HepG2 (cell line): ENCODE measurements at regions not wholly inside any gene's neighbourhood (a gene's known extent, or its start where the extent isn't known, plus 50 kb on each side); places are given as distances from the start of the nearest gene placed in this dataset.

Experiments used
- ATAC-seq: fragments of 200-7000 bp; cut with Tn5 transposase; 3 replicates; pipeline ENCODE4 v1.9.1; 2020; ENCODE audit warnings: mild to moderate bottlenecking, moderate library complexity
- BruUV-seq: library from RNA; stranded (reverse); fragments of 400-500 nt; replicated peaks from 2 replicates; lab custom pipeline; 2021; lab: Mats Ljungman, UMichigan
- CTCF ChIA-PET: fragments of 300-600 bp; formaldehyde crosslinking; extraction: SDS; loops from one replicate; lab custom pipeline; 2021; ENCODE audit warnings: low total read pairs, inconsistent platforms, low intra/inter-chr PET ratio; lab: Yijun Ruan, JAX
- POLR2A ChIA-PET: fragments of 350-600 bp; sonication (Branson Sonifier 250); formaldehyde crosslinking; loops from one replicate; lab custom pipeline; 2020; ENCODE audit warnings: antibody characterized with exemption, inconsistent platforms; lab: Yijun Ruan, JAX
- DNase-seq: peaks from one replicate; pipeline ENCODE4 v3.0.0-alpha.2; 2015; ENCODE audit warnings: low spot score
- FAIRE-seq: peaks from 3 replicates; lab custom pipeline; 2011; peaks lifted over from hg19 to GRCh38; lab: Jason Lieb, UNC
- H2AFZ ChIP-seq: one replicate; pipeline ENCODE4 v1.6.1; 2011; ENCODE audit warnings: low read length, inconsistent platforms
- H3K27ac ChIP-seq: fragments of 300-600 bp; 3 replicates; pipeline ENCODE4 v1.8.0; 2011; ENCODE audit warnings: mixed run types, mild to moderate bottlenecking, mixed read lengths, low read length, inconsistent platforms; ENCODE audit not compliant: insufficient read depth; ENCODE audit errors: extremely low read length
- H3K27me3 ChIP-seq, 2 experiments: fragments of 200-600 bp in 1 of 2; 2 replicates in 1 of 2; 3 replicates in 1 of 2; pipeline versions ENCODE4 v1.6.0 to v1.8.0; 2011; ENCODE audit warnings: low read length in 2 of 2, mild to moderate bottlenecking in 2 of 2, moderate library complexity in 2 of 2, inconsistent platforms in 1 of 2; ENCODE audit not compliant: insufficient read depth in 2 of 2, control insufficient read depth in 1 of 2
- H3K36me3 ChIP-seq, 2 experiments: fragments of 200-600 bp in 1 of 2; replicated peaks in 1 of 2; 2 replicates in 1 of 2; 3 replicates in 1 of 2; pipeline versions ENCODE4 v1.5.1 to v1.8.0; 2011; ENCODE audit warnings: low read length in 2 of 2, inconsistent platforms in 1 of 2; ENCODE audit not compliant: insufficient read depth in 2 of 2, control insufficient read depth in 1 of 2
- H3K4me1 ChIP-seq: 2 replicates; pipeline ENCODE4 v1.5.1; 2012; ENCODE audit warnings: low read length, inconsistent platforms; ENCODE audit not compliant: insufficient read depth
- H3K4me2 ChIP-seq: 2 replicates; pipeline ENCODE4 v1.6.0; 2011; ENCODE audit warnings: low read depth, low read length, inconsistent platforms
- H3K4me3 ChIP-seq, 3 experiments: fragments of 200-600 bp in 1 of 3; sonication (generic), shearing (Covaris generic) in 1 of 3; replicated peaks in 1 of 3; 2 replicates each; pipeline ENCODE4 v1.5.1; 2011 to 2016; ENCODE audit warnings: low read length in 3 of 3, inconsistent platforms in 2 of 3, low read depth in 2 of 3, mild to moderate bottlenecking in 2 of 3, control low read depth in 1 of 3, mixed read lengths in 1 of 3; ENCODE audit not compliant: insufficient read depth in 1 of 3
- H3K79me2 ChIP-seq: one replicate; pipeline ENCODE4 v1.6.1; 2011; ENCODE audit warnings: low read length, inconsistent platforms; ENCODE audit not compliant: insufficient read depth
- H3K9ac ChIP-seq: 2 replicates; pipeline ENCODE4 v1.6.0; 2011; ENCODE audit warnings: mild to moderate bottlenecking, low read depth, low read length, inconsistent platforms; ENCODE audit not compliant: insufficient read depth
- H3K9me3 ChIP-seq: 2 replicates; pipeline ENCODE4 v1.5.1; 2012; ENCODE audit warnings: mild to moderate bottlenecking, low read length
- H4K20me1 ChIP-seq: 2 replicates; pipeline ENCODE4 v1.6.0; 2011; ENCODE audit warnings: inconsistent platforms, mild to moderate bottlenecking, low read length, moderate library complexity; ENCODE audit not compliant: insufficient read depth
- FUBP1 ChIP-seq: sonication (generic); formaldehyde crosslinking; IDR thresholded peaks from 2 replicates; pipeline ENCODE4 v1.5.1; 2020; ENCODE audit warnings: missing genetic modification reagents, mild to moderate bottlenecking, borderline replicate concordance
- HCFC1 ChIP-seq: fragments of 150-350 bp; IDR thresholded peaks from 2 replicates; pipeline ENCODE4 v1.6.1; 2014; ENCODE audit warnings: low read depth, low read length
- HNF1B ChIP-seq: sonication (generic); formaldehyde crosslinking; IDR thresholded peaks from 2 replicates; pipeline ENCODE4 v1.5.1; 2020; ENCODE audit warnings: mild to moderate bottlenecking, moderate library complexity, missing genetic modification reagents
- JUN ChIP-seq: sonication (generic); formaldehyde crosslinking; IDR thresholded peaks from 2 replicates; pipeline ENCODE4 v1.4.0; 2020; ENCODE audit warnings: mild to moderate bottlenecking, missing genetic modification reagents
- KAT8 ChIP-seq: IDR thresholded peaks from 2 replicates; pipeline ENCODE4 v1.6.1; 2016; ENCODE audit warnings: missing genetic modification reagents, missing compliant biosample characterization
- KLF13 ChIP-seq: sonication (generic); formaldehyde crosslinking; IDR thresholded peaks from 2 replicates; pipeline ENCODE4 v1.4.0; 2020; ENCODE audit warnings: mild to moderate bottlenecking, missing genetic modification reagents
- POLR2AphosphoS5 ChIP-seq: IDR thresholded peaks from 2 replicates; pipeline ENCODE4 v1.6.1; 2012; ENCODE audit warnings: low read depth, low read length
- SP4 ChIP-seq: sonication (generic); formaldehyde crosslinking; IDR thresholded peaks from 2 replicates; pipeline ENCODE4 v1.8.1; 2023; ENCODE audit warnings: mild to moderate bottlenecking, missing genetic modification reagents
- TBP ChIP-seq: sonication (generic); formaldehyde crosslinking; IDR thresholded peaks from 2 replicates; pipeline ENCODE4 v1.5.0; 2020; ENCODE audit warnings: missing genetic modification reagents
- THAP7 ChIP-seq: sonication (generic); formaldehyde crosslinking; IDR thresholded peaks from 2 replicates; pipeline ENCODE4 v1.8.1; 2023; ENCODE audit warnings: mild to moderate bottlenecking, missing genetic modification reagents
- ZMYM2 ChIP-seq: sonication (generic); formaldehyde crosslinking; IDR thresholded peaks from 2 replicates; pipeline ENCODE4 v1.8.0; 2022; ENCODE audit warnings: mild to moderate bottlenecking, missing genetic modification reagents
- ZNF225 ChIP-seq: sonication (generic); formaldehyde crosslinking; IDR thresholded peaks from 2 replicates; pipeline ENCODE4 v1.4.0; 2020; ENCODE audit warnings: mild to moderate bottlenecking, missing genetic modification reagents
- ZNF629 ChIP-seq: sonication (generic); formaldehyde crosslinking; conservative IDR thresholded peaks from 2 replicates; pipeline ENCODE4 v1.5.0; 2020; ENCODE audit warnings: missing genetic modification reagents
- ZNF878 ChIP-seq: sonication (generic); formaldehyde crosslinking; IDR thresholded peaks from 2 replicates; pipeline ENCODE4 v1.8.1; 2023; ENCODE audit warnings: mild to moderate bottlenecking, missing genetic modification reagents, moderate library complexity
- WGBS: methylation state at CpG from one replicate; pipeline ENCODE4 v1.1.6; 2017; ENCODE audit warnings: low lambda C conversion rate; 5-methylcytosine and 5-hydroxymethylcytosine counted together
- in situ Hi-C: cut with HindIII; loops from 2 replicates; pipeline ENCODE4 v1.10.0; 2017; ENCODE audit warnings: low pct_unique_long_range_greater_than_20kb; ENCODE audit not compliant: extremely low pct_ligation_motif_present
- intact Hi-C: fragments of 100-400 bp; cut with micrococcal nuclease; formaldehyde crosslinking; loops from one replicate; pipeline ENCODE4 v1.10.0; 2022; ENCODE audit not compliant: unreplicated experiment
- TF ChIP-seq, protein P1 (sequence below): sonication (generic); formaldehyde crosslinking; IDR thresholded peaks from 2 replicates; pipeline ENCODE4 v1.5.1; 2020; ENCODE audit warnings: mild to moderate bottlenecking, missing genetic modification reagents, moderate library complexity
- TF ChIP-seq, protein P2 (sequence below): IDR thresholded peaks from 2 replicates; pipeline ENCODE4 v1.6.1; 2012; ENCODE audit warnings: low read depth, low read length, improper control_type of control experiment

GRCh38 chr5:126682856-126683255 lies 82.1 kb downstream of the PHAX start:
- in situ Hi-C loops: no loop called here
- H3K4me3 ChIP-seq: no peak overlapping the region
- no peak overlapping the region for H3K9ac ChIP-seq
- intact Hi-C loops: no loop called here
- H3K27ac ChIP-seq: no peak overlapping the region
- H3K27me3 ChIP-seq: no peaks in the 10 kb centered on the region; a peak in 1 of 5 replicates
- no peaks in the 10 kb centered on the region for H3K9me3 ChIP-seq
- ChIA-PET CTCF (no interaction called here), POLR2A (no interaction called here)
- H2AFZ ChIP-seq: no peak overlapping the region
- no peaks in the 10 kb centered on the region for H3K4me1 ChIP-seq
- H3K79me2 ChIP-seq: no peaks in the 10 kb centered on the region
- no peak overlapping the region for H3K4me2 ChIP-seq
- DNase-seq (no peak), FAIRE-seq (no peak), ATAC-seq (no peak)
- no TSS peak for BruUV-seq
- H3K36me3 ChIP-seq: no peaks in the 10 kb centered on the region
- no peaks in the 10 kb centered on the region for H4K20me1 ChIP-seq
- 40% methylated on average over 1 of the region's 1 CpG for WGBS
- TF ChIP-seq ZNF878 (CRISPR knock-in tag): no peak
- TF ChIP-seq TBP (CRISPR knock-in tag): no peak
- no peak for TF ChIP-seq SP4 (CRISPR knock-in tag)
- no peak for TF ChIP-seq KLF13 (CRISPR knock-in tag)
- no peak for TF ChIP-seq FUBP1
- no peak for TF ChIP-seq ZMYM2 (CRISPR knock-in tag)
- no peak for TF ChIP-seq JUN (CRISPR knock-in tag)
- TF ChIP-seq, protein P1, sequence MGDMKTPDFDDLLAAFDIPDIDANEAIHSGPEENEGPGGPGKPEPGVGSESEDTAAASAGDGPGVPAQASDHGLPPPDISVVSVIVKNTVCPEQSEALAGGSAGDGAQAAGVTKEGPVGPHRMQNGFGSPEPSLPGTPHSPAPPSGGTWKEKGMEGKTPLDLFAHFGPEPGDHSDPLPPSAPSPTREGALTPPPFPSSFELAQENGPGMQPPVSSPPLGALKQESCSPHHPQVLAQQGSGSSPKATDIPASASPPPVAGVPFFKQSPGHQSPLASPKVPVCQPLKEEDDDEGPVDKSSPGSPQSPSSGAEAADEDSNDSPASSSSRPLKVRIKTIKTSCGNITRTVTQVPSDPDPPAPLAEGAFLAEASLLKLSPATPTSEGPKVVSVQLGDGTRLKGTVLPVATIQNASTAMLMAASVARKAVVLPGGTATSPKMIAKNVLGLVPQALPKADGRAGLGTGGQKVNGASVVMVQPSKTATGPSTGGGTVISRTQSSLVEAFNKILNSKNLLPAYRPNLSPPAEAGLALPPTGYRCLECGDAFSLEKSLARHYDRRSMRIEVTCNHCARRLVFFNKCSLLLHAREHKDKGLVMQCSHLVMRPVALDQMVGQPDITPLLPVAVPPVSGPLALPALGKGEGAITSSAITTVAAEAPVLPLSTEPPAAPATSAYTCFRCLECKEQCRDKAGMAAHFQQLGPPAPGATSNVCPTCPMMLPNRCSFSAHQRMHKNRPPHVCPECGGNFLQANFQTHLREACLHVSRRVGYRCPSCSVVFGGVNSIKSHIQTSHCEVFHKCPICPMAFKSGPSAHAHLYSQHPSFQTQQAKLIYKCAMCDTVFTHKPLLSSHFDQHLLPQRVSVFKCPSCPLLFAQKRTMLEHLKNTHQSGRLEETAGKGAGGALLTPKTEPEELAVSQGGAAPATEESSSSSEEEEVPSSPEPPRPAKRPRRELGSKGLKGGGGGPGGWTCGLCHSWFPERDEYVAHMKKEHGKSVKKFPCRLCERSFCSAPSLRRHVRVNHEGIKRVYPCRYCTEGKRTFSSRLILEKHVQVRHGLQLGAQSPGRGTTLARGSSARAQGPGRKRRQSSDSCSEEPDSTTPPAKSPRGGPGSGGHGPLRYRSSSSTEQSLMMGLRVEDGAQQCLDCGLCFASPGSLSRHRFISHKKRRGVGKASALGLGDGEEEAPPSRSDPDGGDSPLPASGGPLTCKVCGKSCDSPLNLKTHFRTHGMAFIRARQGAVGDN (CRISPR knock-in tag): no peak
- TF ChIP-seq ZNF225 (CRISPR knock-in tag): no peak
- no peak for TF ChIP-seq ZNF629
- TF ChIP-seq, protein P2, sequence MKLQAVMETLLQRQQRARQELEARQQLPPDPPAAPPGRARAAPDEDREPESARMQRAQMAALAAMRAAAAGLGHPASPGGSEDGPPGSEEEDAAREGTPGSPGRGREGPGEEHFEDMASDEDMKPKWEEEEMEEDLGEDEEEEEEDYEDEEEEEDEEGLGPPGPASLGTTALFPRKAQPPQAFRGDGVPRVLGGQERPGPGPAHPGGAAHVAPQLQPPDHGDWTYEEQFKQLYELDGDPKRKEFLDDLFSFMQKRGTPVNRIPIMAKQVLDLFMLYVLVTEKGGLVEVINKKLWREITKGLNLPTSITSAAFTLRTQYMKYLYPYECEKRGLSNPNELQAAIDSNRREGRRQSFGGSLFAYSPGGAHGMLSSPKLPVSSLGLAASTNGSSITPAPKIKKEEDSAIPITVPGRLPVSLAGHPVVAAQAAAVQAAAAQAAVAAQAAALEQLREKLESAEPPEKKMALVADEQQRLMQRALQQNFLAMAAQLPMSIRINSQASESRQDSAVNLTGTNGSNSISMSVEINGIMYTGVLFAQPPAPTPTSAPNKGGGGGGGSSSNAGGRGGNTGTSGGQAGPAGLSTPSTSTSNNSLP: no peak
- no peak for TF ChIP-seq THAP7
- TF ChIP-seq KAT8 (CRISPR knock-in tag): no peak
- no peak for TF ChIP-seq HNF1B (CRISPR knock-in tag)
- TF ChIP-seq HCFC1: no peak
- no peak for TF ChIP-seq POLR2AphosphoS5
